Ovary (tissue), 7 donors: ENCODE measurements at regions not wholly inside any gene's neighbourhood (a gene's known extent, or its start where the extent isn't known, plus 50 kb on each side); places are given as distances from the start of the nearest gene placed in this dataset.

Experiments
- DNase-seq, 5 donors: peaks; one replicate each; pipeline ENCODE4 v3.0.0-alpha.2; 2019 to 2020
- H3K27ac ChIP-seq, 2 donors: fragments of 200-600 bp; one replicate each; pipeline versions ENCODE4 v1.5.1 to v1.8.0; 2019 to 2022
- H3K27me3 ChIP-seq: fragments of 200-600 bp; one replicate; pipeline ENCODE4 v1.8.0; 2022
- H3K36me3 ChIP-seq: fragments of 200-600 bp; sonication (generic); one replicate; pipeline ENCODE4 v1.5.1; 2019
- H3K4me1 ChIP-seq: one replicate; pipeline ENCODE4 v1.8.1; 2013; ENCODE audit warnings: mild to moderate bottlenecking, moderate library complexity; ENCODE audit not compliant: insufficient read depth
- H3K4me3 ChIP-seq: fragments of 200-600 bp; sonication (generic); one replicate; pipeline ENCODE4 v1.5.1; 2017
- H3K9me3 ChIP-seq, 2 donors: fragments of 200-600 bp in 1 of 2; sonication (generic) in 1 of 2; one replicate each; pipeline versions ENCODE4 v1.5.1 to v1.8.1; 2013 to 2019; ENCODE audit warnings: mild to moderate bottlenecking in 1 of 2, moderate library complexity in 1 of 2
- EP300 ChIP-seq: sonication (generic); formaldehyde crosslinking; IDR thresholded peaks from one replicate; pipeline ENCODE4 v1.6.1; 2017; ENCODE audit warnings: antibody characterized with exemption
- POLR2A ChIP-seq: fragments of 450-650 bp; IDR thresholded peaks from one replicate; pipeline ENCODE4 v1.6.1; 2017; ENCODE audit warnings: antibody characterized with exemption, mild to moderate bottlenecking, moderate library complexity
- WGBS, 3 donors: extraction: QIAGEN DNeasy Blood & Tissue Kit in 1 of 3; methylation state at CpG; one replicate each; pipeline versions ENCODE4 v1.1.5 to v1.1.7; 2013 to 2017; 5-methylcytosine and 5-hydroxymethylcytosine counted together
- intact Hi-C, 4 donors: fragments of 100-400 bp; cut with DNase I; formaldehyde crosslinking; loops; one replicate each; pipeline versions ENCODE4 v1.11.0 to v1.15.1; 2022 to 2023
- TF ChIP-seq, protein P1 (sequence below), 3 donors: fragments of 450-650 bp in 2 of 3; fragments of 200-600 bp in 1 of 3; IDR thresholded peaks; one replicate each; pipeline versions ENCODE4 v1.5.1 to v1.8.0; 2016 to 2022; ENCODE audit warnings: antibody characterized with exemption in 3 of 3, mild to moderate bottlenecking in 1 of 3
- donor health status: DM: no; HTN: no; CAD: no; lungs with moderate emphysema.
- donor health status: DM: no; HTN: no; CAD: no.
- donor health status: Bipolar disorder and iron deficiency.
- donor health status: DM: no; HTN: no; CAD: no.
- donor health status: DM: yes; HTN: yes; CAD: no.

DNA sequence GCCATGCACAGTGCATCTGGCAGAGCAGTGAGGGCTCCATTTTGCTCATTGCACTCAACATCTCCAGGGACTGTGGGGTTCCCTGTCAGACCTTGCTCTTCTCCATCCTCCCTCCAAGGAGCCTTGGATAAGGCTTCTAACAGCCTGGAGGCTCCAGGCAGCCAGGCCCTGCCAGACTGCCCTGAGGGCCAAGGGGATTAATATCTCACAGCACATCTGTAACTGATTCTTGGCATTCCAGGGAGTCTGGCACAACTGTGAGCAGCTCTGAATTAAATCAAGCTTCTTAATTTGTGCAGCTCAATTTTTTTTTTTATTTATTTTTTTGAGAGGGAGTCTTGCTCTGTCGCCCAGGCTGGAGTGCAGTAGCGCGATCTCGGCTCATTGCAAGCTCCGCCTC lies 224.5 kb upstream of the PGRMC2 start:
- TF ChIP-seq POLR2A (no peak), EP300 (no peak)
- TF ChIP-seq, protein P1, sequence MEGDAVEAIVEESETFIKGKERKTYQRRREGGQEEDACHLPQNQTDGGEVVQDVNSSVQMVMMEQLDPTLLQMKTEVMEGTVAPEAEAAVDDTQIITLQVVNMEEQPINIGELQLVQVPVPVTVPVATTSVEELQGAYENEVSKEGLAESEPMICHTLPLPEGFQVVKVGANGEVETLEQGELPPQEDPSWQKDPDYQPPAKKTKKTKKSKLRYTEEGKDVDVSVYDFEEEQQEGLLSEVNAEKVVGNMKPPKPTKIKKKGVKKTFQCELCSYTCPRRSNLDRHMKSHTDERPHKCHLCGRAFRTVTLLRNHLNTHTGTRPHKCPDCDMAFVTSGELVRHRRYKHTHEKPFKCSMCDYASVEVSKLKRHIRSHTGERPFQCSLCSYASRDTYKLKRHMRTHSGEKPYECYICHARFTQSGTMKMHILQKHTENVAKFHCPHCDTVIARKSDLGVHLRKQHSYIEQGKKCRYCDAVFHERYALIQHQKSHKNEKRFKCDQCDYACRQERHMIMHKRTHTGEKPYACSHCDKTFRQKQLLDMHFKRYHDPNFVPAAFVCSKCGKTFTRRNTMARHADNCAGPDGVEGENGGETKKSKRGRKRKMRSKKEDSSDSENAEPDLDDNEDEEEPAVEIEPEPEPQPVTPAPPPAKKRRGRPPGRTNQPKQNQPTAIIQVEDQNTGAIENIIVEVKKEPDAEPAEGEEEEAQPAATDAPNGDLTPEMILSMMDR (IDR thresholded peaks at IDR 0.05) = no peak
- Histone ChIP-seq H3K27me3 (no peaks in the 10 kb centered on the region), H3K9me3 (no peaks in the 10 kb centered on the region), H3K4me1 (peaks cover 10% of the 10 kb centered on the region), H3K36me3 (no peaks in the 10 kb centered on the region), H3K27ac (no peak overlapping the region), H3K4me3 (no peak overlapping the region)
- no peak for DNase-seq
- intact Hi-C loops = loop anchor here in 1 of 4 donors (5.0 kb wide), 1 partner anchor 40 kb away; no protein-coding TSS in a partner anchor
- WGBS, 3 donors = 97 to 99% (median 98%) methylated on average over 5 of the region's 5 CpGs

DNA sequence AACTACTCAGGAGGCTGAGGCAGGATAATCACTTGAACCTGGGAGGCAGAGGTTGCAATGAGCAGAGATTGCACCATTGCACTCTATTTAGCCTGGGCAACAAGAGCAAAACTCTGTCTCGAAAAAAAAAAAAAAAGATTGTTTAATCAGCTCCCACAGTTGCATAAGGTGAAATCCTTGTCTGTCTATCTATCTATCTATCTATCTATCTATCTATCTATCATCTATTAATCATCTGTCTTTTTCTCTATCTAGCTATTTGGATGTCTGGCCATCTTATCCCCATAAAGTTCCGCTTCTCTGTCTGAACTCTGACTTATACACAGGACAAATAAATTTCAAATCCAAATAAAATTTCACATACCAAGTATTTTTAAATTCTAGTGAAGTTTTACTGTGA lies 223.2 kb upstream of the PGRMC2 start:
- DNase-seq = no peak
- H3K27ac ChIP-seq = no peak overlapping the region
- intact Hi-C loops = loop anchor here in 1 of 4 donors (5.0 kb wide), 1 partner anchor 39 kb away; no protein-coding TSS in a partner anchor

DNA sequence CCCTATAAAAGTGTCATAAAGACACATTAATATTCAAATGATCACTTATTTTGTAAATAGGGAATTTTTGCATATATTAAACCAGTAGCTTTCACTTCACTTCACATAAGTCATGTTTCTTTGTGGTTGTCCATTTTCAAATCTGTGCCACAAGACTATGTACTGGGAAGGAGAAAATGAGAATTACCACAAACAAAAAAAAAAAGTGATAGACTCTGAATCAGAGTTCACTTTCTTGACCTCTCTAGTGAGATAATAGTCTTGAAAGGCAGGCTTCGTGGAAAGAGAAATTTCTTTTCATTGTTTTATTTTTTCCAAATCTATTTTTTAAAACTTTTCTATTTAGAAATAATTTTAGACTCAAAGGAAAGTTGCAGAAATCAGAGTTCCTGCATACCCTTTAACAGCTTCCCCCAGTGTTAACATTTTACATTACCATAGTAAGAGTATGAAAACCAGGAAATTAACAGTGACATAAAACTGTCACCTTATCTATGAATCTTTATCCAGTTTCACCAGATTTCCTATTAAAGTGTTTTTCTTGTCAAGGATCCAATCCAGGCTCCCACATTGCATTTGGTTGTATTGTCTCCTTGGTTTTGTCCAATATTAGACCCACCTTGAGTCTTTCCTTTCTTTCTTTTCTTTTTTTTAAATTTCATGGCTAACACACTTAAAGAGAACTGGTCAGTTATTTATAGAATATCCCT lies 215.4 kb upstream of the PGRMC2 start:
- Histone ChIP-seq H3K27me3 (no peaks in the 10 kb centered on the region), H3K36me3 (no peaks in the 10 kb centered on the region), H3K27ac (no peak overlapping the region), H3K4me1 (no peaks in the 10 kb centered on the region), H3K4me3 (no peak overlapping the region), H3K9me3 (peaks cover 0 to 3% of the 10 kb centered on the region in 2 donors)
- 59 to 71% (median 60%) methylated on average over 1 of the region's 1 CpG for WGBS, 3 donors
- intact Hi-C loops = no loop called here
- TF ChIP-seq POLR2A (no peak), EP300 (no peak)
- TF ChIP-seq, protein P1 (IDR thresholded peaks at IDR 0.05) = no peak
- DNase-seq = no peak

More for the DNA sequence above, 223.2 kb upstream of the PGRMC2 start:
- Histone ChIP-seq H3K4me3 (no peak overlapping the region), H3K4me1 (peaks cover 2% of the 10 kb centered on the region), H3K9me3 (no peaks in the 10 kb centered on the region), H3K27me3 (no peaks in the 10 kb centered on the region), H3K36me3 (no peaks in the 10 kb centered on the region)
- WGBS, 3 donors = 67 to 89% (median 78%) methylated on average over 2 of the region's 2 CpGs
- TF ChIP-seq POLR2A (no peak), EP300 (no peak)
- TF ChIP-seq, protein P1 (IDR thresholded peaks at IDR 0.05) = no peak

DNA sequence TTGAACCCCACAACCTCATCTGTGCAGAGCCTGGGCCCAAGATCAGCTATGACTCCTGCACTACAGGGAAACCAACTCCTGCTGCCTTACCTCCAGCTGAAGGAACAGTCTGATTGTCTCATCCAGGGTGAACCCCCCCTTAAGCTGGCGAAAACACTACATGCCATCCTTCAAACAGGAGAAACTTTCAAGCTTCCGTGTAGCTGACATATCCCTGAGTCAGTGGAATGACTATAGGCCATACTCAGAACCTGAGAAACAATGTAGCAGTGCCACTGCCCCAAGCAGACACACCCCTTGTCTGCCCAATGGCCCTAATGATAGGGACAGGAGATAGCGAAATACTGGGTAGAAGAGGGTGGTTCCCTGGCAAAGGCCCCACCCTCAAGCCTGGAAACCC lies 213.6 kb upstream of the PGRMC2 start:
- intact Hi-C loops = no loop called here
- TF ChIP-seq POLR2A (no peak), EP300 (no peak)
- TF ChIP-seq, protein P1 (IDR thresholded peaks at IDR 0.05) = no peak
- WGBS, 3 donors = 94 to 96% (median 95%) methylated on average over 3 of the region's 3 CpGs

More for the DNA sequence above, 213.6 kb upstream of the PGRMC2 start:
- H3K4me1 ChIP-seq = no peaks in the 10 kb centered on the region
- no peaks in the 10 kb centered on the region for H3K27me3 ChIP-seq
- H3K27ac ChIP-seq = no peak overlapping the region
- no peak for DNase-seq
- H3K36me3 ChIP-seq = no peaks in the 10 kb centered on the region
- peaks cover 0 to 3% of the 10 kb centered on the region in 2 donors for H3K9me3 ChIP-seq
- no peak overlapping the region for H3K4me3 ChIP-seq
